ENCODE measurements at regions not wholly inside any gene's neighbourhood (a gene's known extent, or its start where the extent isn't known, plus 50 kb on each side); places are given as distances from the start of the nearest gene placed in this dataset.
"Not testable (repeated sequence)": the region's sequence is repeated elsewhere in the genome, so short reads cannot be mapped to it uniquely, and the experiment has no call there.

GRCh38 chr2:124967325-124967724, 942.2 kb downstream of the CNTNAP5 start:
- no peak for FAIRE-seq

DNA sequence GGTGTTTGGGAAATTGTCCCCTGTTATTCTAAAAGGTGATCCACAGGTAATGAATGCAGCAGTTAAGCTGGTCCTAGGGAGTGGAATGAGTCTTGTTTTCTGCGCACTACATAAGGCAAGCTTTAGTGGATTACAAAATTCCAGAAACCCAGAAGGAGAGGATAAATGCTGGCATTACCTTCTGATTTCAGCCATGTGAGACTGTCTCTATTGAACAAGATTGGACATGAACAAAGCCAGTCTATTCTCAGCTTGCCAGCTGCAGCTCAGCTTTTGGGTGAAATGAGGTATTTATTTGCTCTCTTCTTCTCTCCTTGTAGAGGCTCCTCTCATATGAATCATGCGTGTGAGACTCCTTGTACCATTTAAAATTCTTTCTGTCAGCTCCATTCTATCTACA, 944.9 kb downstream of the CNTNAP5 start:
- FAIRE-seq = no peak

DNA sequence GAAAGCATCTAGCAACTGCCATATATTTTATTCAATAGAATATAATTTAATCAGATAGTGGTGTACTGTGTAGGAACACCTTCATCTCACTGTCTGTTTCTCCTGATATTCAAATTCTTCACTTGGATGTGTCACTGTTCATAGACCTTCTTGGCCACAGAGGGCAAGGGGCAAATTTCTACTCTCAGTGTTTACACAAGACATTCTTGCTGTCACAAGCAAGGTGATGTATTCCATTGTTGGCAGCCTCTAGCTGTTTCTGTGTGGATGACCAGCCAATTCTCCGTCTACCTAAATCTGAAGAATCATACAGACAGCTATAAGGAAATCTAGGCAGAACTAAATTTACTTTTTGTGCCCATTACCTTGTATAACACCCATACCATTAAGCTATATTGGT, 948.3 kb downstream of the CNTNAP5 start:
- FAIRE-seq = no peak

DNA sequence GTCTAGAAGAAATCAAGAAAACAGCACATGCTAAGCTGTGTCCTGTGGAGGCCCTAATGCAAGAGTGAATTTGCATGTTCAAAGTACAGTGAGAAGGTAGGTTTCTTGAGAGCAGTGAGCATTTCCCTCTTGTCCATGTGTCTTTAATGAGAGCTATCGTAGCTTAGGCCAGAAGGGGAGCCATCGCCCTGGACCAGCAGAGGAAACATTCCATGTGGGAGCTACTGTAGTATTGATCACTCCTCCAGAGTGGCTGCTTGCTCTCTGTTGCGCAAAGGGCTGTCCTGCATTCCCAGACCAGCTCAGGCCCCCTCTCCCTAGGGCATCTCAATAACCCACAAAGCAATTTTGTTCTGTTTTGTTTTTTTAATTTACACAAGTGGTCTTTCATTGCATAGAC, 950.1 kb downstream of the CNTNAP5 start:
- FAIRE-seq = no peak

DNA sequence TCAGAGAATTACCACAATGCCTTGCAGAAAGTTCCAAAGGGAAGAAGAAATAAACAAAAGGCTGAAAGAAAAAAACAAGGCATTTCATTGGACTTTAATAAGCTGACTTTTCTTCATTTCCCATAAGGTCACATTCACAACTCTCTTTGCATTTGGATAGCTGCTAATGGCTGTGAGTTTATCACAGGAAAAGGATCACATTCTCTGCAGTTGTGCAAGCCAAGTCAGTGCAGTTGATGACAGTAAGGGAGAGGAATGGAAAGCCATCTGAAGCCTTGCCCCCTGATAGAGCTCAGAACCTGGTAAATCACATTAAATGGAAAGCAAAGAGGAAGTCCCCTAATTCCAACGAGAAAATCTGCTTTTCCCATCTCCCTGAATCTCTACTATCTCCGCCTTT, 950.6 kb downstream of the CNTNAP5 start:
- no peak for FAIRE-seq

- FAIRE-seq = no peak
Observed at GRCh38 chr2:124978597-124978996, 953.5 kb downstream of the CNTNAP5 start.

DNA sequence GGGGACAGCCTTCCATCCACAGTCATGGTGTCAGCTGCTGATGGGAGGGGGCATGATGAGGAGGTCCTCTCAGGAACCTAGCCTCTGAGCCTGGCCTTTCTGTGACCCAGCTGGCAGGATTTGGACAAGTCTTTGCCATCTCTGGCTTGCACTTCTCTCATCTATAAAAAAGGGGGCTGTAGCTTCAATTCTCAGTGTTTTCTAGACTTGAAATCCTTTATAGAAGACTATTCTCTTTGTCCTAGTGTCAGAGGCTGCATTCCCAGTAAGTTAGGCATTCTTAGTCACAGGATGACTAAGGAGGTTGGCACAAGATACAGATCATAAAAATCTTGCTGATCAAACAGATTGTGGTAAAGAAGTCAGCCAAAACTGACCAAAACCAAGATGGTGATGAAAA, 958.5 kb downstream of the CNTNAP5 start:
- FAIRE-seq = no peak

DNA sequence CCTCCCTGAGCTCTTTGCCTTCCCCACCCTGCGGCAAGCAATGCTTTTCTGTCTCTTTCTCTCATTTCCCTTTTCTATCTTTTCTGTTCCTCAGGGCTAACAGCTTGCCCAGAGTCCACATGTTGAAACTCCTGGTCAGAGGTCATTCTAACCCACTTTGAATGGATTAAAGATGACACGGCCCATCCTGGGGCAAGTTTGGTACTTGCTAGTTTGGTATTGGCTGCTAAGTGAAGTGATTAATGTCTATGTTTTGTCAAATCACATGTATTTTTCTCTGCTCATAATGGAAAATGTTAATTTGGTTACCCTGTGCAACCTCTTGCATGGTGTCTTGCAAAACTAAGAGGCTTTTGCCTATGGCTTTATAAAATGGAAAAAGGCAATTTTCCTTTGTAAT, 960.2 kb downstream of the CNTNAP5 start:
- no peak for FAIRE-seq

GRCh38 chr2:124986136-124986535, 961.0 kb downstream of the CNTNAP5 start:
- no peak for FAIRE-seq

DNA sequence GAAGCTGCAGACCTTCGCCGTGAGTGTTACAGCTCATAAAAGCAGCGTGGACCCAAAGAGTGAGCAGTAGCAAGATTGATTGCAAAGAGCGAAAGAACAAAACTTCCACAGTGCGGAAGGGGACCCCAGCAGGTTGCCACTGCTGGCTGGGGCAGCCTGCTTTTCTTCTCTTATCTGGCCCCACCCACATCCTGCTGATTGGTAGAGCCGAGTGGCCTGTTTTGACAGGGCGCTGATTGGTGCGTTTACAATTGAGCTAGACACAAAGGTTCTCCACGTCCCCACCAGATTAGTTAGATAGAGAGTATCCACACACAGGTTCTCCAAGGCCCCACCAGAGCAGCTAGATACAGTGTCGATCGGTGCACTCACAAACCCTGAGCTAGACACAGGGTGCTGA, 961.8 kb downstream of the CNTNAP5 start:
- not testable (repeated sequence) for FAIRE-seq

DNA sequence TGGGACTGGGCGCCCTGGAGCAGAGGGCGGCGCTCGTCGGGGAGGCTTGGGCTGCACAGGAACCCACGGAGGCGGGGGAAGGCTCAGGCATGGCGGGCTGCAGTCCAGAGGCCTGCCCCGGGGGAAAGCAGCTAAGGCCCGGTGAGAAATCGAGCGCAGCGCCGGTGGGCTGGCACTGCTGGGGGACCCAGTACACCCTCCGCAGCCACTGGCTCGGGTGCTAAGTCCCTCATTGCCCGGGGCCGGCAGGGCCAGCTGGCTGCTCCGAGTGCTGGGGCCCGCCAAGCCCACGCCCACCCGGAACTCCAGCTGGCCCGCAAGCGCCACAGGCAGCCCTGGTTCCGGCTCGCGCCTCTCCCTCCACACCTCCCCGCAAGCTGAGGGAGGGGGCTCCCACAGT, 962.3 kb downstream of the CNTNAP5 start:
- not testable (repeated sequence) for FAIRE-seq

- no peak for FAIRE-seq
Observed at GRCh38 chr2:124988111-124988510, 963.0 kb downstream of the CNTNAP5 start.

DNA sequence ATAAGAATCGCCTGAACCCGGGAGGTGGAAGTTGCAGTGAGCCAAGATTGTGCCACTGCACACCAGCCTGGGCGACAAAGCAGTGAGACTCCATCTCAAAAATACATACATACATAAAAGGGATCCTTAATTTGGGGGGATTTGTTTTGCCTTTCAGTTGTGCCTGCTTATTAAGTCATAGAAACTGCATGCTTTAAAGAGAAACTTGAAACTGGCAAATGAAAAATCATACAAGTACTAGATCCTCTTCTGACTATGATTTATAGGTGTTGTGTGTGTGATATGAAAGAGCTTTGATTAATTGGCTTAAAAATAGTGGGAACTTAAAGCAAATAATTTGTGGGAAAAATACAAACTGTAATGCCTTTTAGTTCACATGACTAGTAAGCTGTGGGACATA, 963.7 kb downstream of the CNTNAP5 start:
- no peak for FAIRE-seq

- FAIRE-seq = no peak
Observed at GRCh38 chr2:124993809-124994208, 968.7 kb downstream of the CNTNAP5 start.

GRCh38 chr2:124995185-124995912, 970.3 kb downstream of the CNTNAP5 start:
- FAIRE-seq = no peak

DNA sequence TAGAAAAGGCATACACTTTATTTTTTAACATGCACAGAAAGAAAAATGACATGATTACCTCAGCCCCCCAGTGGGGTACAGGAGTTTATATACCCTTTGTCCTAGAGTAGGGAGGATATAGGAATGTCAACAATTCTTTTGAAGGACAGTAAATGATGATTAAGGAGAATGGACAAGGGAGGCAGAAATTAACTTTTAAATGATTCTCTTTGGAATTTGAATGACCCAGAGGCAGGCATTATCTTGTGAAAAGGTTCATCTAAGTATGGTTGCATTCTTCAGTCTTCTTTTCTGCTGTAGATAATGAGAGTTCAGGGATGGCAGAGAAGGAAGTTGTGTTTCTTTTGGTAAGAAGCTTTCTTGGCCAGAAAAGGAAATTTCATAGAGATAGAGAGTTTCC, 971.3 kb downstream of the CNTNAP5 start:
- no peak for FAIRE-seq

DNA sequence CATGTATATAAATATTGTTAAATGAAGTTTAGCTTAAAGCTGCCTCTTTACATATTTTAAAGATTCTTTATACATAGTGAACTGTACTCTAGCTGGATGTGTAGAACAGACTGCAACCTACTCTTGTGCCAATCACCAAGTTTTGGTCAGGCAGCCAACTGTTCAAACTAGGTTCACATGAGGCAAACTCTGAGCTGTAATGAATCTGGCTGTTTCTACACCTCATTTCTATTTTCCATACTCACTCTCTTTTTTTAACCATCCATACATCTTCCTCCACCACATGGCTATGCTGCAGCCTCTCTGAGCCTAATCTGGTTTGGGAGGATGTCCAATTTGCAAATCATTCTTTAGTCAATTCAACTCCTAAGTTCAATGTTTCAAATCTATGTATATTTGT, 974.8 kb downstream of the CNTNAP5 start:
- FAIRE-seq = no peak

DNA sequence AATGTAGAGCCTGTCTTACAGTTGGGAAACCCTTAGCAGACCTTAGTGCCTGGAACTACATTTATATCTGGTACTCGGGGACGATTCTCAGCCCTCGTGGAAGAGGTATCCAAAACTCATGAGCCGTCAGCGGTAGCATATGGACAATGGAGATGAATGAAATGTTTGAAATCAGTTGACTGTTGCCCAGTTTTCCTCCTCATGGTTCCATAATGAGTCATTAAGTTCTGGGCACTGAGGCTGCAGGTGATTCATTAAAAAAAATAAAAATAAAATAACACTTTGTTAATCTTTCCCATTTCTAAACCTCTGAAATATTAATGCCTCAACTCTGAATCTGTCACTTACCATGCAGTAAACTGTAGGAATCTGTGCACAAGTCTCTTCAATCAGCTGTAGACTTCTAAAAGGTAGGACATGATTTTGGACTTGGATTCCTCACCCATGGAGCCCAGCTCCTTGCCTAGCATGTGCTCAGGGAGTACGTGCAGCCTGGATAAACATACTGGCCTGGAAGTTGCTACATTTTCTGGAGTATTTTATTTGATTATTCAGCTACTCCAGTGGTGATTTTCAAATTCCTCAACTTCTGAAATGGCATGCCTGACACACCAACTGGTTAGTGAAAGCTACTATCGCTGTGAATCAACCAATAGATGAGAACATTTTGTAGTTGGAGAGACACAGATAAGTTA, 979.2 kb downstream of the CNTNAP5 start:
- no peak for FAIRE-seq

GRCh38 chr2:125006676-125007075, 981.6 kb downstream of the CNTNAP5 start:
- FAIRE-seq = no peak

- not testable (repeated sequence) for FAIRE-seq
Observed at GRCh38 chr2:125028721-125029120, 1003.6 kb downstream of the CNTNAP5 start.

- no peak for FAIRE-seq
Observed at GRCh38 chr2:125033871-125034270, 1008.8 kb downstream of the CNTNAP5 start.

GRCh38 chr2:125037135-125037653, 1012.1 kb downstream of the CNTNAP5 start:
- no peak for FAIRE-seq

DNA sequence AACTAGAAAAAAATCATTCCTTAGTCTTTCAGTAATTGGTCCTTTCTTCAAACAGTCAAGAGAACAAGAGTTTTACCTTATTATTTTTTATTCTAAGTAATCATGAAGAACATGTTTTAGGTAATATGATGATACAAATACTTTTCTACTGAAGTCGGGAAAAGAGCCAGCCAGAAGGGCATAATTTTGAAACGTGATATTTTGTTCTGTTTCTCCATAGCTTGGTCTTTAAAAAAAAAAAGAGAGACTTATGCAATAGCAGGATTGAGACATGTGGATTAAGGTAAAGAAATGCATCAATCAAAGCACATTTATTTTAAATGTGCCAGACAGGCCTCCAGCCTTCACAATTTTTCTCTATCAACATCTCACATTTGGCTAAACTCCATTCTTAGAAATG, 1016.8 kb downstream of the CNTNAP5 start:
- FAIRE-seq = no peak

- no peak for FAIRE-seq
Observed at GRCh38 chr2:125042727-125043126, 1017.6 kb downstream of the CNTNAP5 start.

All from A204.1 (cell line).